ENCODE measurements at regions not wholly inside any gene's neighbourhood (a gene's known extent, or its start where the extent isn't known, plus 50 kb on each side); places are given as distances from the start of the nearest gene placed in this dataset.

DNA sequence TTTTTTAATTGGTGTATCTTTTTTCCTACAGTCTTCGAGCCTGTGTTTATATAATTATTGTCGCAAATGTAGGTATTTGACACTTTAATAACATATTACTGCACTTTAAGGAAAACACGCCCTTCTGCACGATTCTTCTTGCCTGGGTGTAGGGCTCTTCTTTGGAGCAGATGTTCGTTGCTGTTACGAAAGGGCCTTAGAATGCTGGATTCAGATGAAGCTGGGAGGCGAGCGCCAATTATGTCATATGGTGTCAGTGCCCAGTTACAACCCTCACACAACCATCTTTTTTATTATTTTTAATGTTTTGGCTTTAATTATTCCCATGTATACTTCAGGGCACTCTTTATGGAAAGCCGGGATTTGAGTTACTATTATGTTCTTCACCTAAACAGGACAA is 553.0 kb downstream of the EBF1 start:
- TF ChIP-seq, protein P1, sequence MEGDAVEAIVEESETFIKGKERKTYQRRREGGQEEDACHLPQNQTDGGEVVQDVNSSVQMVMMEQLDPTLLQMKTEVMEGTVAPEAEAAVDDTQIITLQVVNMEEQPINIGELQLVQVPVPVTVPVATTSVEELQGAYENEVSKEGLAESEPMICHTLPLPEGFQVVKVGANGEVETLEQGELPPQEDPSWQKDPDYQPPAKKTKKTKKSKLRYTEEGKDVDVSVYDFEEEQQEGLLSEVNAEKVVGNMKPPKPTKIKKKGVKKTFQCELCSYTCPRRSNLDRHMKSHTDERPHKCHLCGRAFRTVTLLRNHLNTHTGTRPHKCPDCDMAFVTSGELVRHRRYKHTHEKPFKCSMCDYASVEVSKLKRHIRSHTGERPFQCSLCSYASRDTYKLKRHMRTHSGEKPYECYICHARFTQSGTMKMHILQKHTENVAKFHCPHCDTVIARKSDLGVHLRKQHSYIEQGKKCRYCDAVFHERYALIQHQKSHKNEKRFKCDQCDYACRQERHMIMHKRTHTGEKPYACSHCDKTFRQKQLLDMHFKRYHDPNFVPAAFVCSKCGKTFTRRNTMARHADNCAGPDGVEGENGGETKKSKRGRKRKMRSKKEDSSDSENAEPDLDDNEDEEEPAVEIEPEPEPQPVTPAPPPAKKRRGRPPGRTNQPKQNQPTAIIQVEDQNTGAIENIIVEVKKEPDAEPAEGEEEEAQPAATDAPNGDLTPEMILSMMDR (IDR thresholded peaks at IDR 0.05; ENCODE audit: low read length) = no peak
- TF ChIP-seq EZH2 (IDR thresholded peaks at IDR 0.05; ENCODE audit: borderline replicate concordance, low read length) = no peak
